H1 (cell line): ENCODE measurements at regions not wholly inside any gene's neighbourhood (a gene's known extent, or its start where the extent isn't known, plus 50 kb on each side); places are given as distances from the start of the nearest gene placed in this dataset.

Experiments used
- CTCF ChIA-PET: fragments of 300-600 bp; sonication (Branson Sonifier 250); formaldehyde crosslinking; loops from one replicate; lab custom pipeline; 2021; ENCODE audit not compliant: partially characterized antibody; lab: Charles Lee
- POLR2A ChIA-PET: fragments of 300-600 bp; sonication (Branson Sonifier 250); formaldehyde crosslinking; loops from one replicate; lab custom pipeline; 2021; ENCODE audit warnings: inconsistent platforms; ENCODE audit not compliant: partially characterized antibody; lab: Charles Lee
- DNase-seq, 2 experiments: peaks; one replicate each; pipeline versions ENCODE4 v3.0.0 to v3.0.0-alpha.2; 2010 to 2022; ENCODE audit warnings: low spot score in 2 of 2, low read depth in 1 of 2, mixed read lengths in 1 of 2
- FAIRE-seq: peaks from 2 replicates; lab custom pipeline; 2011; peaks lifted over from hg19 to GRCh38; lab: Jason Lieb, UNC
- H2AFZ ChIP-seq: 2 replicates; pipeline ENCODE4 v1.8.1; 2012; ENCODE audit warnings: low read length, inconsistent platforms
- H2AK5ac ChIP-seq: 2 replicates; pipeline ENCODE4 v1.6.1; 2013; ENCODE audit warnings: low read depth, low read length
- H2BK120ac ChIP-seq: replicated peaks from 2 replicates; pipeline ENCODE3; 2013; ENCODE audit warnings: low read depth, low read length, inconsistent platforms
- H2BK12ac ChIP-seq: 2 replicates; pipeline ENCODE4 v1.6.1; 2013; ENCODE audit warnings: low read depth, low read length
- H2BK15ac ChIP-seq: 2 replicates; pipeline ENCODE4 v1.6.1; 2013; ENCODE audit warnings: low read length
- H2BK20ac ChIP-seq: 2 replicates; pipeline ENCODE4 v1.6.1; 2013; ENCODE audit warnings: low read length
- H2BK5ac ChIP-seq: 2 replicates; pipeline ENCODE4 v1.6.1; 2013; ENCODE audit warnings: low read depth, low read length
- H3K14ac ChIP-seq: 2 replicates; pipeline ENCODE4 v1.6.1; 2013; ENCODE audit warnings: inconsistent platforms; ENCODE audit not compliant: insufficient read length
- H3K18ac ChIP-seq: 2 replicates; pipeline ENCODE4 v1.6.1; 2013; ENCODE audit warnings: low read length; ENCODE audit errors: extremely low read depth
- H3K23ac ChIP-seq: 2 replicates; pipeline ENCODE4 v1.6.1; 2013; ENCODE audit warnings: inconsistent platforms; ENCODE audit not compliant: insufficient read length
- H3K23me2 ChIP-seq: 2 replicates; pipeline ENCODE4 v1.6.1; 2013; ENCODE audit warnings: low read depth, low read length
- H3K27ac ChIP-seq: 2 replicates; pipeline ENCODE4 v1.6.1; 2011; ENCODE audit warnings: low read depth, low read length, inconsistent platforms
- H3K27me3 ChIP-seq, 4 experiments: replicated peaks in 1 of 4; 1 replicate in 1 of 4; 2 replicates in 3 of 4; pipeline versions ENCODE4 v1.6.1 to v1.8.1; 2011 to 2013; ENCODE audit warnings: low read length in 3 of 4, mild to moderate bottlenecking in 3 of 4, inconsistent platforms in 2 of 4, mixed read lengths in 2 of 4, moderate library complexity in 1 of 4; ENCODE audit not compliant: control insufficient read depth in 3 of 4, insufficient read depth in 3 of 4; ENCODE audit errors: extremely low read depth in 1 of 4
- H3K36me3 ChIP-seq, 4 experiments: 2 replicates each; pipeline versions ENCODE4 v1.6.1 to v1.8.1; 2011 to 2013; ENCODE audit warnings: mild to moderate bottlenecking in 4 of 4, low read length in 3 of 4, moderate library complexity in 2 of 4, control low read depth in 1 of 4, inconsistent platforms in 1 of 4; ENCODE audit not compliant: insufficient read depth in 4 of 4, control insufficient read depth in 2 of 4
- H3K4ac ChIP-seq: replicated peaks from 2 replicates; pipeline ENCODE3; 2013; ENCODE audit warnings: low read length, low read depth, mixed read lengths, inconsistent platforms; ENCODE audit not compliant: insufficient read length
- H3K4me1 ChIP-seq, 4 experiments: replicated peaks in 1 of 4; 1 replicate in 1 of 4; 2 replicates in 3 of 4; pipeline versions ENCODE4 v1.6.1 to v1.8.1; 2011 to 2013; ENCODE audit warnings: low read length in 3 of 4, inconsistent platforms in 2 of 4, mixed read lengths in 1 of 4; ENCODE audit not compliant: insufficient read depth in 4 of 4, control insufficient read depth in 3 of 4
- H3K4me2 ChIP-seq, 2 experiments: 2 replicates each; pipeline versions ENCODE4 v1.6.1 to v1.8.1; 2011 to 2013; ENCODE audit warnings: low read depth in 2 of 2, low read length in 2 of 2, control low read depth in 1 of 2, inconsistent platforms in 1 of 2, mild to moderate bottlenecking in 1 of 2; ENCODE audit not compliant: insufficient read depth in 1 of 2
- H3K4me3 ChIP-seq, 4 experiments: fragments of 200-600, 300-600 bp in 1 of 4; sonication (generic), shearing (Covaris generic), sonication (Bioruptor Twin) in 1 of 4; 2 replicates each; pipeline versions ENCODE4 v1.5.1 to v1.8.1; 2011 to 2016; ENCODE audit warnings: low read length in 4 of 4, low read depth in 3 of 4, control low read depth in 2 of 4, inconsistent platforms in 2 of 4, mild to moderate bottlenecking in 2 of 4, mixed read lengths in 1 of 4, moderate library complexity in 1 of 4; ENCODE audit not compliant: insufficient read depth in 2 of 4; ENCODE audit errors: extremely low read depth in 1 of 4
- H3K56ac ChIP-seq: replicated peaks from 2 replicates; pipeline ENCODE3; 2013; ENCODE audit warnings: low read depth, mild to moderate bottlenecking, mixed read lengths, low read length, inconsistent platforms; ENCODE audit not compliant: insufficient read length
- H3K79me1 ChIP-seq: 2 replicates; pipeline ENCODE4 v1.6.1; 2013; ENCODE audit warnings: low read depth, low read length, control low read depth
- H3K79me2 ChIP-seq, 2 experiments: 2 replicates each; pipeline versions ENCODE4 v1.6.1 to v1.8.1; 2012 to 2013; ENCODE audit warnings: low read length in 2 of 2, mild to moderate bottlenecking in 2 of 2, inconsistent platforms in 1 of 2; ENCODE audit not compliant: insufficient read depth in 2 of 2, control insufficient read depth in 1 of 2
- H3K9ac ChIP-seq, 4 experiments: replicated peaks in 1 of 4; 1 replicate in 1 of 4; 2 replicates in 3 of 4; pipeline versions ENCODE4 v1.6.1 to v1.8.1; 2011 to 2013; ENCODE audit warnings: low read depth in 3 of 4, low read length in 3 of 4, control low read depth in 2 of 4, mild to moderate bottlenecking in 2 of 4, moderate library complexity in 2 of 4, inconsistent platforms in 1 of 4; ENCODE audit errors: extremely low read depth in 1 of 4
- H3K9me3 ChIP-seq, 2 experiments: 2 replicates each; pipeline versions ENCODE4 v1.6.1 to v1.8.1; 2012 to 2013; ENCODE audit warnings: mild to moderate bottlenecking in 2 of 2, moderate library complexity in 2 of 2, control low read depth in 1 of 2, inconsistent platforms in 1 of 2, low read depth in 1 of 2, low read length in 1 of 2, mixed read lengths in 1 of 2; ENCODE audit not compliant: insufficient read depth in 2 of 2
- H4K20me1 ChIP-seq, 2 experiments: replicated peaks in 1 of 2; 2 replicates each; pipeline versions ENCODE3 to v1.8.1; 2011 to 2013; ENCODE audit warnings: inconsistent platforms in 2 of 2, low read length in 2 of 2, mild to moderate bottlenecking in 1 of 2; ENCODE audit not compliant: insufficient read depth in 2 of 2, control insufficient read depth in 1 of 2
- H4K5ac ChIP-seq: 2 replicates; pipeline ENCODE4 v1.6.1; 2013; ENCODE audit warnings: low read length, low read depth, mixed read lengths, inconsistent platforms; ENCODE audit not compliant: insufficient read length
- H4K8ac ChIP-seq: 2 replicates; pipeline ENCODE4 v1.8.0; 2013; ENCODE audit warnings: mild to moderate bottlenecking, moderate library complexity, low read length, inconsistent platforms; ENCODE audit not compliant: insufficient read depth; ENCODE audit errors: extremely low read depth
- H4K91ac ChIP-seq: replicated peaks from 2 replicates; pipeline ENCODE3; 2013; ENCODE audit warnings: low read length, mixed read lengths, inconsistent platforms; ENCODE audit not compliant: insufficient read length
- TBP ChIP-seq: IDR thresholded peaks from 2 replicates; pipeline ENCODE4 v1.6.1; 2011; ENCODE audit warnings: low read depth, low read length, improper control_type of control experiment
- WGBS, 2 experiments: shearing (Covaris generic) in 1 of 2; methylation state at CpG; one replicate each; pipeline versions ENCODE4 v1.1.6 to v1.1.7; 2013 to 2015; ENCODE audit warnings: low lambda C conversion rate in 2 of 2, mixed read lengths in 2 of 2, inconsistent platforms in 1 of 2, low coverage in 1 of 2, missing lambda C conversion rate in 1 of 2; ENCODE audit not compliant: insufficient replicate concordance in 2 of 2, insufficient coverage in 1 of 2, insufficient read length in 1 of 2; ENCODE audit errors: extremely low coverage in 1 of 2, missing lambda C conversion rate in 1 of 2; 5-methylcytosine and 5-hydroxymethylcytosine counted together

DNA sequence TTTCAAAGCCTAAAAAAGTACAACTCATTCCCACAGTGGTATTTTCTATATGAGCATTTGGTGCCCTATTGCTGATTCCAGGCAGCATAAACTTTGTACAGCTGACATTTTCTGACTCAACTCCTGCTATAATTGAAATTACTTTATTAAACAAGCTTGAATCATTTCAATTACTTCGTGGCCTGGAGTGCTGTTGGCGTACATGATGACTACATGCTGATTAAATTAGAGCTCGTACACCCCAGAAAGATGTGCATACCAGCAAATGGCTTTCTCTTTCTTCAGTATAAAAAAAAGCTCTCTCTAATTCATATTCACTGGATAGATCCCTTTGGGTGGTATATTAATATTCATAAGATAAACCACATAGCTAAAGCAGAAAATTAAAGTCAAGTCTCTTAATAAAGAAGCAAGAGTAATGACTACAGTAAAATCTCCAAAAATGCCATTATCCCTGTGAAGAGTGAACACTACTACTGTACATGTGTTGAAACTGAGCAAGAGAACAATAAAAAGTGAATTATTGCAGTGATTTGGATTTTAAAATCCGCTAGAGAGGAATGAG lies 245.0 kb upstream of the IGFBP7 start:
- 80% methylated on average over 4 of the region's 4 CpGs; no CpG with 5 or more reads in 1 of the 2 experiments for WGBS, 2 experiments
- H3K4me3 ChIP-seq: no peak overlapping the region
- H4K20me1 ChIP-seq: no peaks in the 10 kb centered on the region
- H3K14ac ChIP-seq: no peak overlapping the region
- no peaks in the 10 kb centered on the region; the same call in 1 of the 2 replicates for H3K23me2 ChIP-seq
- H3K79me1 ChIP-seq: no peaks in the 10 kb centered on the region
- no peak overlapping the region for H2BK120ac ChIP-seq
- no peak overlapping the region for H4K91ac ChIP-seq
- no peak overlapping the region for H2AFZ ChIP-seq
- POLR2A ChIA-PET: no interaction called here
- no peaks in the 10 kb centered on the region for H3K9me3 ChIP-seq
- no peak overlapping the region for H2AK5ac ChIP-seq
- H3K27me3 ChIP-seq: no peaks in the 10 kb centered on the region; a peak in 1 of 7 replicates
- TF ChIP-seq TBP: no peak
- TF ChIP-seq, all 59 proteins: peak for 0
- H3K23ac ChIP-seq: no peak overlapping the region
- H4K8ac ChIP-seq: no peak overlapping the region
- CTCF ChIA-PET: interaction anchor here (1.2 kb wide), 1 partner anchor 192 kb away, joined by 3 read pairs; no protein-coding TSS in a partner anchor
- no peak overlapping the region for H3K18ac ChIP-seq
- no peak overlapping the region for H3K56ac ChIP-seq
- no peak overlapping the region for H2BK5ac ChIP-seq
- no peak overlapping the region for H2BK12ac ChIP-seq
- FAIRE-seq: no peak
- no peak overlapping the region for H3K27ac ChIP-seq
- no peak overlapping the region for H2BK20ac ChIP-seq
- H3K79me2 ChIP-seq: no peaks in the 10 kb centered on the region
- no peaks in the 10 kb centered on the region; a peak in 1 of 8 replicates for H3K36me3 ChIP-seq
- no peak overlapping the region for H3K4me2 ChIP-seq
- H2BK15ac ChIP-seq: no peak overlapping the region
- H3K9ac ChIP-seq: no peak overlapping the region
- no peak overlapping the region for H3K4ac ChIP-seq
- DNase-seq: no peak
- H3K4me1 ChIP-seq: no peaks in the 10 kb centered on the region
- no peak overlapping the region for H4K5ac ChIP-seq
